Loucy (cell line): ENCODE measurements at regions not wholly inside any gene's neighbourhood (a gene's known extent, or its start where the extent isn't known, plus 50 kb on each side); places are given as distances from the start of the nearest gene placed in this dataset.

Source experiments
- H2AFZ ChIP-seq: fragments of 200-600 bp; sonication (generic); 2 replicates; pipeline ENCODE4 v1.6.0; 2016; ENCODE audit warnings: antibody characterized with exemption, mild to moderate bottlenecking, low read length, moderate library complexity
- H3F3A ChIP-seq: fragments of 200-600 bp; 2 replicates; pipeline ENCODE4 v1.6.0; 2016; ENCODE audit warnings: antibody characterized with exemption, low read depth, mild to moderate bottlenecking
- H3K27me3 ChIP-seq: fragments of 200-600 bp; sonication (generic); 2 replicates; pipeline ENCODE4 v1.6.1; 2014; ENCODE audit warnings: low read length, mild to moderate bottlenecking; ENCODE audit not compliant: insufficient read depth, poor library complexity, severe bottlenecking
- H3K36me3 ChIP-seq: fragments of 200-600 bp; sonication (generic); 2 replicates; pipeline ENCODE4 v1.6.1; 2016; ENCODE audit warnings: low read length; ENCODE audit not compliant: insufficient read depth
- H3K4me1 ChIP-seq: fragments of 200-600 bp; sonication (generic); 2 replicates; pipeline ENCODE4 v1.5.1; 2014; ENCODE audit warnings: low read length, mild to moderate bottlenecking; ENCODE audit not compliant: insufficient read depth, poor library complexity, severe bottlenecking
- H3K4me2 ChIP-seq: fragments of 200-600 bp; sonication (generic); 2 replicates; pipeline ENCODE4 v1.6.0; 2014; ENCODE audit warnings: antibody characterized with exemption, low read length, low read depth, mild to moderate bottlenecking; ENCODE audit not compliant: poor library complexity, severe bottlenecking
- H3K4me3 ChIP-seq: fragments of 200-600 bp; sonication (generic); 2 replicates; pipeline ENCODE4 v1.5.1; 2014; ENCODE audit warnings: low read length, mild to moderate bottlenecking, mixed read lengths; ENCODE audit not compliant: poor library complexity, severe bottlenecking
- H3K79me2 ChIP-seq: fragments of 200-600 bp; sonication (generic); 2 replicates; pipeline ENCODE4 v1.6.1; 2014; ENCODE audit warnings: low read length; ENCODE audit not compliant: insufficient read depth
- H3K9ac ChIP-seq: fragments of 200-600 bp; sonication (generic); 2 replicates; pipeline ENCODE4 v1.6.0; 2014; ENCODE audit warnings: mild to moderate bottlenecking, low read depth, low read length, moderate library complexity; ENCODE audit not compliant: poor library complexity, severe bottlenecking
- H3K9me2 ChIP-seq: fragments of 200-600 bp; sonication (generic); replicated peaks from 2 replicates; pipeline ENCODE4 v1.6.1; 2016; ENCODE audit warnings: low read depth, low read length, mixed read lengths
- H3K9me3 ChIP-seq: fragments of 200-600 bp; sonication (generic); 2 replicates; pipeline ENCODE4 v1.6.1; 2014; ENCODE audit warnings: mild to moderate bottlenecking, antibody characterized with exemption, low read length, low read depth; ENCODE audit not compliant: insufficient read depth
- H4K20me1 ChIP-seq: fragments of 200-600 bp; sonication (generic); 2 replicates; pipeline ENCODE4 v1.6.0; 2014; ENCODE audit warnings: antibody characterized with exemption, low read length, mild to moderate bottlenecking; ENCODE audit not compliant: insufficient read depth, poor library complexity, severe bottlenecking
- EZH2phosphoT487 ChIP-seq: fragments of 200-600 bp; IDR thresholded peaks from 2 replicates; pipeline ENCODE4 v1.6.1; 2018; ENCODE audit warnings: antibody characterized with exemption, mild to moderate bottlenecking, moderate library complexity, borderline replicate concordance
- TF ChIP-seq, protein P1 (sequence below): fragments of 200-600 bp; sonication (generic); conservative IDR thresholded peaks from 2 replicates; pipeline ENCODE4 v1.5.1; 2014; ENCODE audit warnings: mild to moderate bottlenecking, antibody characterized with exemption, low read length

DNA sequence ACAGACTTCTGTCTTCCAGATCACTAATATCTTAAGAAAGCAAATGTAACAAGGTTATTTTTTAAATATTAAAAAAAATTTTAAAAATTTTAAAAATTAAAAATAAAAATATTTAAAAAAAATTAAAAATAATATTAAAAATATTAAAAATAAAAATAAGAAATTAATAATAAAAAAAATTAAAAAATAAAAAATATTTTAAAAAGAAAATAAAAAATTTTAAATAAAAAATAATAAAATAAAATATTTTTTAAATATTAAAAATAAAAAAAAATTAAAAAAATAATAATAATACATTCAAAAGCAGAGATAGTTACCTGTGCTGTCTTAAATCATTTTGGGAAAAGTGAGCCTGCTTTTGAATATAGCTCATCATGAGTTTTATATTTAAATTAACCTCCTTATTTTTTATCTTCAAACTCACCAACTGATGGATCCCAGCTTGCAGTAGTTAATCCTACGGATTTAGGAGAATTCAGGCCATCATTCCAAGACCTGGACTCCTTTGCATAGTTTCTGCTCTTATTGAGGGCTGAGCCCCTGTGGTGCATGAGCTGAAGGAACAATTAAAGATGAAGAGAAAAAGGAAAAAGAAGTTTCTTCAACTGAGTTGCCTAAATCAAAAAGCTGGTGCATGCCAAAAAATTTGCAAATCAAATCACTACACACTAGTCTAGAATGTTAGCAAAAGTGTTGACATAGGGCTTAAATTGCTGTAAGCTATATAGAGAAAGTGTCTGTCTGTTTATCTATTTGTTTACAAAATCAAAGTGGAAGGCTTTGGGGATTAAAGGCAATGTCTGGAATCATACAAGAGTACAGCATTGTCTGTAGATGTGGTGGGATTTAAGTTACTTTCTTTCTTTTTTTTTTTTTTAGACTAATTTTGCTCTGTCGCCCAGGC lies 50.5 kb upstream of the ZNF438 start:
- H3K36me3 ChIP-seq: no peaks in the 10 kb centered on the region
- H3K79me2 ChIP-seq: no peaks in the 10 kb centered on the region
- H3K9ac ChIP-seq: no peak overlapping the region
- no peaks in the 10 kb centered on the region for H4K20me1 ChIP-seq
- H3K4me2 ChIP-seq: no peak overlapping the region
- no peaks in the 10 kb centered on the region for H3F3A ChIP-seq
- H3K4me3 ChIP-seq: no peak overlapping the region
- no peak for TF ChIP-seq EZH2phosphoT487
- TF ChIP-seq, protein P1, sequence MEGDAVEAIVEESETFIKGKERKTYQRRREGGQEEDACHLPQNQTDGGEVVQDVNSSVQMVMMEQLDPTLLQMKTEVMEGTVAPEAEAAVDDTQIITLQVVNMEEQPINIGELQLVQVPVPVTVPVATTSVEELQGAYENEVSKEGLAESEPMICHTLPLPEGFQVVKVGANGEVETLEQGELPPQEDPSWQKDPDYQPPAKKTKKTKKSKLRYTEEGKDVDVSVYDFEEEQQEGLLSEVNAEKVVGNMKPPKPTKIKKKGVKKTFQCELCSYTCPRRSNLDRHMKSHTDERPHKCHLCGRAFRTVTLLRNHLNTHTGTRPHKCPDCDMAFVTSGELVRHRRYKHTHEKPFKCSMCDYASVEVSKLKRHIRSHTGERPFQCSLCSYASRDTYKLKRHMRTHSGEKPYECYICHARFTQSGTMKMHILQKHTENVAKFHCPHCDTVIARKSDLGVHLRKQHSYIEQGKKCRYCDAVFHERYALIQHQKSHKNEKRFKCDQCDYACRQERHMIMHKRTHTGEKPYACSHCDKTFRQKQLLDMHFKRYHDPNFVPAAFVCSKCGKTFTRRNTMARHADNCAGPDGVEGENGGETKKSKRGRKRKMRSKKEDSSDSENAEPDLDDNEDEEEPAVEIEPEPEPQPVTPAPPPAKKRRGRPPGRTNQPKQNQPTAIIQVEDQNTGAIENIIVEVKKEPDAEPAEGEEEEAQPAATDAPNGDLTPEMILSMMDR: no peak
- no peak overlapping the region for H2AFZ ChIP-seq
- H3K9me2 ChIP-seq: no peaks in the 10 kb centered on the region
- peaks cover 2% of the 10 kb centered on the region for H3K4me1 ChIP-seq
- no peaks in the 10 kb centered on the region for H3K9me3 ChIP-seq
- H3K27me3 ChIP-seq: no peaks in the 10 kb centered on the region

DNA sequence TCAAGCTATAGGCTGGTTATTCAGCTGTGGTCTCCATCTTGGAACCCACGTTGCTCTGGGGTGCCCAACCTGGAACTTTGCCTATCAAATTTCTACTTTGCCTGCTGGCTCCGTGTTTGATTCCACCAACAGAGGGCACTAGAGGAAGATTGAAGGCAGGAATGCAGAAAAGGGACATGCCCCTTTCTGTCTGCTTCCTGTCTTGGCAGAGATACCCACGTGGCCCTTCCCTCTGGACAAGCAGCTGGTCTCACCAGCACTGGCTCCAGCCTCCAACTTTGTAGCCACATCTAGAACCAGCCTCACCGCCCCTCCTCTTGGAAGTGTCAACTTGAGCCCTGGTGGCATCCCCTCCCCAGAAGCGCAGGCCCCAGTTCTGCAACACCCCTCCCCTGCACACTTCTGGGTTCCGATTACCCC lies 52.1 kb upstream of the ZNF438 start:
- no peak for TF ChIP-seq EZH2phosphoT487
- TF ChIP-seq, protein P1: peak; percentile 90
- Histone ChIP-seq H3K27me3 (no peaks in the 10 kb centered on the region), H3K36me3 (no peaks in the 10 kb centered on the region), H3K9ac (no peak overlapping the region), H3K9me2 (no peaks in the 10 kb centered on the region), H3K79me2 (no peaks in the 10 kb centered on the region), H2AFZ (peak overlapping the region; percentile 77), H3K4me1 (peaks cover 8% of the 10 kb centered on the region), H3K4me3 (no peak overlapping the region), H3K4me2 (no peak overlapping the region), H3K9me3 (no peaks in the 10 kb centered on the region), H4K20me1 (no peaks in the 10 kb centered on the region), H3F3A (no peaks in the 10 kb centered on the region)

DNA sequence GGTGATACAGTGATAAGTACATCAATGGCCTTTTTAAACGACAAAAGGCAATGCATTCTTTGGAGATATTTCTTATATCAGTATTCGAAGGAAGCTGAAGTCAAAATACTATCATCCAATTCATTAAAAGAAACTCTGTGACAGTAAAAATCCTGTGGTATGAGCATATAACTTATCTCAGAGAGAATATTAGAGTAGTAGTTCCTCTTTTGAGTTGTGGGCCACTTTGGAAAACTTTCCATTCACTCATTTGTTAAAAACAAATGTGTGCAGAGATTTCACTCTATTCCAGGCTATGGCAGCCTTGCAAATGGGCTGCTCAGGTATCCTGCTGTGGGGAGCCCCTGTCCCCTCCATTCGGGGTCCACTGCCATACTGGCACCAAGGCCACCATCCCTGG lies 55.3 kb upstream of the ZNF438 start:
- H2AFZ ChIP-seq: no peak overlapping the region; the same call in 1 of the 2 replicates
- no peaks in the 10 kb centered on the region for H3K27me3 ChIP-seq
- H3K79me2 ChIP-seq: no peaks in the 10 kb centered on the region
- peaks cover 24% of the 10 kb centered on the region for H3K4me1 ChIP-seq
- TF ChIP-seq, protein P1: no peak
- no peak for TF ChIP-seq EZH2phosphoT487
- no peaks in the 10 kb centered on the region for H4K20me1 ChIP-seq
- H3K9me3 ChIP-seq: no peaks in the 10 kb centered on the region
- peaks cover 5% of the 10 kb centered on the region for H3F3A ChIP-seq
- H3K4me3 ChIP-seq: no peak overlapping the region
- H3K4me2 ChIP-seq: no peak overlapping the region
- no peaks in the 10 kb centered on the region for H3K9me2 ChIP-seq
- no peak overlapping the region for H3K9ac ChIP-seq
- H3K36me3 ChIP-seq: no peaks in the 10 kb centered on the region
